ENCODE measurements at regions not wholly inside any gene's neighbourhood (a gene's known extent, or its start where the extent isn't known, plus 50 kb on each side); places are given as distances from the start of the nearest gene placed in this dataset.

DNA sequence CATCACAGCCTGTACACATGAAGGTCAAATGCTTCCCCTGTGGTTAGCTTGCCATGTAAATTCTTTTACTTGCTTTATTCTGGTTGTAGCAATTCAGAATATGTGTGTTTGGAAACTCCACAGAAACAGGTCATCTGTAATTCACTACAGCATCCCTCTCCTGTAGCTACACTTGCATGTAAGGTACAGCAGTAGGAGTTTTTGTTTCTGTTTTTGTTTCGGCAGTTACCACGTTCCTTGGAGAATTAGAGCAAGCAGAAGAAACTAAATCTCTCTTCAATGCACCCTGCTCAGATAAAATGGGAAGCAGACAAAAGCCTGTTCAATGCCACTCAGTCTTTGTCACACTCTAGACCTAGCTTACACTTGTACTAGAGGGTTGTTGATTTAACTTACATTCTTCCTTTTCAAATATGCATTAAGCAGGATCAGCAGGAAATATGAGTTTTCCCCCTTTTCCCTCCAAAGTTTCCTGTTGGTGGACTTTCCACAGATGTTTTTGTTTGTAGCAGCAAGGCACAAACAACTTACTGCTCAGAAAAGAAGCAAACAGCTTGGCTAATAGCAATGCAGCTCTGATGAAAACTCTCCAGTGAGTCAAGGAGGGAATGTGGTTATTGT, 80.9 kb downstream of the YIPF5 start:
- no peak for TF ChIP-seq ZNF274 (IDR thresholded peaks at IDR 0.05; ENCODE audit: low read depth, low read length)
- TF ChIP-seq YY1 (IDR thresholded peaks at IDR 0.05; ENCODE audit: insufficient read depth, insufficient read length) = no peak
